Ovary (tissue), 7 donors: ENCODE measurements at regions not wholly inside any gene's neighbourhood (a gene's known extent, or its start where the extent isn't known, plus 50 kb on each side); places are given as distances from the start of the nearest gene placed in this dataset.

Experiments used
- DNase-seq, 5 donors: peaks; one replicate each; pipeline ENCODE4 v3.0.0-alpha.2; 2019 to 2020
- H3K27ac ChIP-seq, 2 donors: fragments of 200-600 bp; one replicate each; pipeline versions ENCODE4 v1.5.1 to v1.8.0; 2019 to 2022
- H3K27me3 ChIP-seq: fragments of 200-600 bp; one replicate; pipeline ENCODE4 v1.8.0; 2022
- H3K36me3 ChIP-seq: fragments of 200-600 bp; sonication (generic); one replicate; pipeline ENCODE4 v1.5.1; 2019
- H3K4me1 ChIP-seq: one replicate; pipeline ENCODE4 v1.8.1; 2013; ENCODE audit warnings: mild to moderate bottlenecking, moderate library complexity; ENCODE audit not compliant: insufficient read depth
- H3K4me3 ChIP-seq: fragments of 200-600 bp; sonication (generic); one replicate; pipeline ENCODE4 v1.5.1; 2017
- H3K9me3 ChIP-seq, 2 donors: fragments of 200-600 bp in 1 of 2; sonication (generic) in 1 of 2; one replicate each; pipeline versions ENCODE4 v1.5.1 to v1.8.1; 2013 to 2019; ENCODE audit warnings: mild to moderate bottlenecking in 1 of 2, moderate library complexity in 1 of 2
- EP300 ChIP-seq: sonication (generic); formaldehyde crosslinking; IDR thresholded peaks from one replicate; pipeline ENCODE4 v1.6.1; 2017; ENCODE audit warnings: antibody characterized with exemption
- POLR2A ChIP-seq: fragments of 450-650 bp; IDR thresholded peaks from one replicate; pipeline ENCODE4 v1.6.1; 2017; ENCODE audit warnings: antibody characterized with exemption, mild to moderate bottlenecking, moderate library complexity
- WGBS, 3 donors: extraction: QIAGEN DNeasy Blood & Tissue Kit in 1 of 3; methylation state at CpG; one replicate each; pipeline versions ENCODE4 v1.1.5 to v1.1.7; 2013 to 2017; 5-methylcytosine and 5-hydroxymethylcytosine counted together
- intact Hi-C, 4 donors: fragments of 100-400 bp; cut with DNase I; formaldehyde crosslinking; loops; one replicate each; pipeline versions ENCODE4 v1.11.0 to v1.15.1; 2022 to 2023
- TF ChIP-seq, protein P1 (sequence below), 3 donors: fragments of 450-650 bp in 2 of 3; fragments of 200-600 bp in 1 of 3; IDR thresholded peaks; one replicate each; pipeline versions ENCODE4 v1.5.1 to v1.8.0; 2016 to 2022; ENCODE audit warnings: antibody characterized with exemption in 3 of 3, mild to moderate bottlenecking in 1 of 3
- donor health status: DM: no; HTN: no; CAD: no; lungs with moderate emphysema.
- donor health status: DM: no; HTN: no; CAD: no.
- donor health status: Bipolar disorder and iron deficiency.
- donor health status: DM: no; HTN: no; CAD: no.
- donor health status: DM: yes; HTN: yes; CAD: no.

DNA sequence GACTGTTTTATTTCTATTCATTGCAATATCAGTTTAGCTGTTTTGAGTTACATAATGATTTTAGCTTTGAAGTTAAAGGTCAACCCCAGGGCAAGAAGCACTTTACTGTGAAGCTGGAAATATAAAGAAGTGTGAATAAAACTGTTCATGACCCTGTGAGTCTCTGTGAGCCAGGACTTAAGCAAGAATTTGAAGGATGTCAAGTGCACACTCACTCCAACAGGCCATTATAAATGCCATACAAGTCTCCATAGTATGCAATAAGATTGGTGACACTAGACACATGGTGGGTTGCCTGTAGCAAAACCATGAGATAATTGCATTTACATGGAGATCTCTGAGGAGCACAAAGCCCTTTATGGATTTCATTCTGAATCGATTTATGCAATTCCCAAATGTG lies 318.7 kb upstream of the ITGA1 start:
- intact Hi-C loops: no loop called here
- Histone ChIP-seq H3K36me3 (no peaks in the 10 kb centered on the region), H3K4me3 (no peak overlapping the region), H3K27me3 (no peaks in the 10 kb centered on the region), H3K4me1 (no peaks in the 10 kb centered on the region), H3K27ac (no peak overlapping the region), H3K9me3 (no peaks in the 10 kb centered on the region)
- no peak for DNase-seq
- no peak for TF ChIP-seq EP300
- TF ChIP-seq POLR2A: no peak
- TF ChIP-seq, protein P1, sequence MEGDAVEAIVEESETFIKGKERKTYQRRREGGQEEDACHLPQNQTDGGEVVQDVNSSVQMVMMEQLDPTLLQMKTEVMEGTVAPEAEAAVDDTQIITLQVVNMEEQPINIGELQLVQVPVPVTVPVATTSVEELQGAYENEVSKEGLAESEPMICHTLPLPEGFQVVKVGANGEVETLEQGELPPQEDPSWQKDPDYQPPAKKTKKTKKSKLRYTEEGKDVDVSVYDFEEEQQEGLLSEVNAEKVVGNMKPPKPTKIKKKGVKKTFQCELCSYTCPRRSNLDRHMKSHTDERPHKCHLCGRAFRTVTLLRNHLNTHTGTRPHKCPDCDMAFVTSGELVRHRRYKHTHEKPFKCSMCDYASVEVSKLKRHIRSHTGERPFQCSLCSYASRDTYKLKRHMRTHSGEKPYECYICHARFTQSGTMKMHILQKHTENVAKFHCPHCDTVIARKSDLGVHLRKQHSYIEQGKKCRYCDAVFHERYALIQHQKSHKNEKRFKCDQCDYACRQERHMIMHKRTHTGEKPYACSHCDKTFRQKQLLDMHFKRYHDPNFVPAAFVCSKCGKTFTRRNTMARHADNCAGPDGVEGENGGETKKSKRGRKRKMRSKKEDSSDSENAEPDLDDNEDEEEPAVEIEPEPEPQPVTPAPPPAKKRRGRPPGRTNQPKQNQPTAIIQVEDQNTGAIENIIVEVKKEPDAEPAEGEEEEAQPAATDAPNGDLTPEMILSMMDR (IDR thresholded peaks at IDR 0.05): no peak
- 76 to 90% (median 77%) methylated on average over 1 of the region's 1 CpG for WGBS, 3 donors

DNA sequence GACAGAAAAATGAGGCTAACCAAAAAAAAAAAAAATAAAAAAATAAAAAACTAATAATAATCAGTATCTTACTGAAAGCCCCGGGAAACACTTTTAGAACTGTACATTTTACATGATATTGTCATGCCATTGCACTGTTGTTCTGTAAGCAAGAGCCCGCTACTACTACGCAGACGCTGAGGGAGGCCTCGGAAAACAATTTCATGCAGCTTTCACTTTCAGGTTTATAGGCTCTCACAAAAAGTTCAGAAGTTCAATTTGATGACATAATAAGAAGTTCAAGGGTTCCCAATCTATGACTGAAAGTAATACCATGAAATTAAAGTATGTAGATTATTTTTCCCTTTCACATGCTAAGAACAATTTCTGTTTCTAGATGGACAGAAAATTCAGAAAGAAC lies 318.3 kb upstream of the ITGA1 start:
- WGBS, 3 donors: 83 to 87% (median 86%) methylated on average over 5 of the region's 5 CpGs
- Histone ChIP-seq H3K27ac (no peak overlapping the region), H3K9me3 (no peaks in the 10 kb centered on the region), H3K4me1 (no peaks in the 10 kb centered on the region), H3K27me3 (no peaks in the 10 kb centered on the region), H3K4me3 (no peak overlapping the region), H3K36me3 (no peaks in the 10 kb centered on the region)
- intact Hi-C loops: no loop called here
- TF ChIP-seq POLR2A: no peak
- TF ChIP-seq, protein P1 (IDR thresholded peaks at IDR 0.05): no peak
- TF ChIP-seq EP300: no peak
- no peak for DNase-seq

DNA sequence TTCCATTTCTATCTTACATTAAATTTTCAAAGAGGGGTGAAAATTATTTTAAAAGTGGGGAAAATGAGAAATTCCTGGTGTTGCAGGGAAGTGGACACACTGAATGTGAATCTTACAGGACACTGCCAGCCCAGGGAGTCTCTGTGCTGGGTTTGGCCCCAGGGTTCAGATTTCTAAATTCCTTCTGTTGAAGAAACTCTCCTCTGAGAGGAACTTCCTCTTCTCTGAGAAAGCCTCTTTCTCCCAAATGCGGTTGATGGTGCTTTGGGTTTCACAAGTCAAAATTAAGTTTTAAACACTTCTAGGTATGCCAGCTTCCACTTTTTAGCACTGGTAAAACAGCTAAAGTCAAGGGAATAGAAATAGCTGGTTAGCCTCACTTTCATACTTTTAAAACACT lies 317.9 kb upstream of the ITGA1 start:
- Histone ChIP-seq H3K27ac (no peak overlapping the region), H3K27me3 (no peaks in the 10 kb centered on the region), H3K36me3 (no peaks in the 10 kb centered on the region), H3K9me3 (no peaks in the 10 kb centered on the region), H3K4me1 (no peaks in the 10 kb centered on the region), H3K4me3 (no peak overlapping the region)
- DNase-seq: no peak
- 70 to 86% (median 81%) methylated on average over 1 of the region's 1 CpG for WGBS, 3 donors
- intact Hi-C loops: no loop called here
- TF ChIP-seq EP300 (no peak), POLR2A (no peak)
- TF ChIP-seq, protein P1 (IDR thresholded peaks at IDR 0.05): no peak

DNA sequence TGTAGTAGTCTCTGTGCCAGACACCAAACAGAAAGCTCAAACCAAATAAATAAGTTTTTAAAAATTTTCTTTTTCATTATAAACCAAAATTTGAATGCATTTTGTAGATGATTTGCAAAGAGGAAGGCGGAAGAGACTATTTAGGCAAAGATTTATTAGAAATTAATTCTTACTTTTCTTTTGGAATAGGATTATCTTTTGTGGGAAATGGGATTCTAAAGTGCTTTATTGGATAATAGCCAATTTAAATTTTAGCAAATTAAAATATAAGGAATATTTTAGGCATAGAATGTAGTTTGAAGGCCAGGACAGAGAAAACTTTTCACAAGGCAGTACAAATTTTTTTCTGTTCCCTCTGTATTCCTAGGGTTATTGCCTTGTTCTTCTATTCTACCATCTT lies 311.4 kb upstream of the ITGA1 start:
- TF ChIP-seq, protein P1 (IDR thresholded peaks at IDR 0.05): no peak
- TF ChIP-seq EP300 (no peak), POLR2A (no peak)
- Histone ChIP-seq H3K36me3 (no peaks in the 10 kb centered on the region), H3K4me3 (no peak overlapping the region), H3K9me3 (no peaks in the 10 kb centered on the region), H3K27ac (no peak overlapping the region), H3K4me1 (no peaks in the 10 kb centered on the region), H3K27me3 (no peaks in the 10 kb centered on the region)
- intact Hi-C loops: no loop called here
- no peak for DNase-seq
- 74 to 81% (median 75%) methylated on average over 1 of the region's 1 CpG for WGBS, 3 donors

DNA sequence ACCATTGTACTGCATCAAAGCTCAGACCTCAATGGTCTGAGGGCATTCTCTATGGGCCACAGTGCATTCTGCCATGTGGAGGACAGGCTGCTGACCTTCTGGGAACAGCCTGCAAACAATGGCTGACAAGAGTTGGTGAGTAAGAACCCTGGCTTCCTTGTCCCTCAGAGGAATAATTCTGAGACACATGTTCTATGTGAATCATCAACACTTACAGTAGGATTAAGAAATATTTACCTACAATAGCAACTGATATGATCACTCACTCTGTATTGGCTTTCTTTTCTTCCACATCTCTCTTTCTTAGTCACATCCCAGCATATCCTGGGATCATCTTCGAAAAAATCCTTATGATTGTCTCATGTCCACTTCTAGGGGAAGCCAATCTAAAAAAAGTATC lies 306.5 kb upstream of the ITGA1 start:
- H3K36me3 ChIP-seq: no peaks in the 10 kb centered on the region
- intact Hi-C loops: no loop called here

More for the DNA sequence above, 306.5 kb upstream of the ITGA1 start:
- Histone ChIP-seq H3K27ac (no peak overlapping the region), H3K4me3 (no peak overlapping the region), H3K9me3 (no peaks in the 10 kb centered on the region), H3K27me3 (no peaks in the 10 kb centered on the region), H3K4me1 (no peaks in the 10 kb centered on the region)
- TF ChIP-seq POLR2A (no peak), EP300 (no peak)
- TF ChIP-seq, protein P1 (IDR thresholded peaks at IDR 0.05): no peak
- WGBS, 3 donors: 84 to 87% (median 84%) methylated on average over 1 of the region's 1 CpG
- no peak for DNase-seq
